Karpas-422 (cell line): ENCODE measurements at regions not wholly inside any gene's neighbourhood (a gene's known extent, or its start where the extent isn't known, plus 50 kb on each side); places are given as distances from the start of the nearest gene placed in this dataset.

Experiments
- DNase-seq: peaks from one replicate; pipeline ENCODE4 v3.0.0-alpha.2; 2015
- H2AFZ ChIP-seq: fragments of 200-600 bp; sonication (generic); 2 replicates; pipeline ENCODE4 v1.6.1; 2014; ENCODE audit warnings: antibody characterized with exemption, low read length, mixed read lengths
- H3K27ac ChIP-seq: fragments of 200-600 bp; sonication (generic); 2 replicates; pipeline ENCODE4 v1.5.1; 2014; ENCODE audit warnings: mild to moderate bottlenecking, low read length, moderate library complexity
- H3K27me3 ChIP-seq: fragments of 200-600 bp; sonication (generic); 2 replicates; pipeline ENCODE4 v1.6.1; 2014; ENCODE audit warnings: low read length, mixed read lengths
- H3K36me3 ChIP-seq: fragments of 200-600 bp; sonication (generic); 2 replicates; pipeline ENCODE4 v1.6.1; 2014; ENCODE audit warnings: low read length, mixed read lengths; ENCODE audit not compliant: insufficient read depth
- H3K4me1 ChIP-seq: fragments of 200-600 bp; sonication (generic); 2 replicates; pipeline ENCODE4 v1.6.1; 2014; ENCODE audit warnings: mild to moderate bottlenecking, low read length, mixed read lengths
- H3K4me2 ChIP-seq: fragments of 200-600 bp; sonication (generic); 2 replicates; pipeline ENCODE4 v1.6.1; 2014; ENCODE audit warnings: low read length, low read depth, mild to moderate bottlenecking; ENCODE audit not compliant: poor library complexity, severe bottlenecking
- H3K4me3 ChIP-seq: fragments of 200-600 bp; sonication (generic); 2 replicates; pipeline ENCODE4 v1.5.1; 2014; ENCODE audit warnings: mild to moderate bottlenecking, antibody characterized with exemption, low read length, mixed read lengths
- H3K79me2 ChIP-seq: fragments of 200-600 bp; sonication (generic); 2 replicates; pipeline ENCODE4 v1.6.1; 2014; ENCODE audit warnings: mild to moderate bottlenecking, low read length, mixed read lengths
- H3K9ac ChIP-seq: fragments of 200-600 bp; sonication (generic); 2 replicates; pipeline ENCODE4 v1.6.0; 2014; ENCODE audit warnings: low read length
- H3K9me2 ChIP-seq: fragments of 200-600 bp; sonication (generic), shearing (Covaris generic); replicated peaks from 2 replicates; pipeline ENCODE4 v1.6.0; 2014; ENCODE audit warnings: mild to moderate bottlenecking, low read length, moderate library complexity; ENCODE audit not compliant: insufficient read depth
- H3K9me3 ChIP-seq: fragments of 300-700, 200-600 bp; sonication (generic); 2 replicates; pipeline ENCODE4 v1.6.1; 2014; ENCODE audit warnings: low read length, mixed read lengths
- H4K20me1 ChIP-seq: fragments of 200-600 bp; sonication (generic); 2 replicates; pipeline ENCODE4 v1.6.1; 2014; ENCODE audit warnings: mild to moderate bottlenecking, antibody characterized with exemption, low read length, low read depth; ENCODE audit not compliant: insufficient read depth

GRCh38 chr14:38790916-38791315, 312.1 kb downstream of the SEC23A start:
- H4K20me1 ChIP-seq, result no peaks in the 10 kb centered on the region
- no peak overlapping the region for H3K4me2 ChIP-seq
- no peaks in the 10 kb centered on the region for H3K4me1 ChIP-seq
- no peaks in the 10 kb centered on the region for H3K36me3 ChIP-seq
- H3K79me2 ChIP-seq, result no peaks in the 10 kb centered on the region
- DNase-seq, result no peak
- no peaks in the 10 kb centered on the region for H3K27me3 ChIP-seq
- H3K9me2 ChIP-seq, result no peaks in the 10 kb centered on the region
- no peaks in the 10 kb centered on the region for H3K9me3 ChIP-seq
- no peak overlapping the region for H3K4me3 ChIP-seq
- no peak overlapping the region for H2AFZ ChIP-seq
- no peak overlapping the region for H3K27ac ChIP-seq
- no peak overlapping the region for H3K9ac ChIP-seq

DNA sequence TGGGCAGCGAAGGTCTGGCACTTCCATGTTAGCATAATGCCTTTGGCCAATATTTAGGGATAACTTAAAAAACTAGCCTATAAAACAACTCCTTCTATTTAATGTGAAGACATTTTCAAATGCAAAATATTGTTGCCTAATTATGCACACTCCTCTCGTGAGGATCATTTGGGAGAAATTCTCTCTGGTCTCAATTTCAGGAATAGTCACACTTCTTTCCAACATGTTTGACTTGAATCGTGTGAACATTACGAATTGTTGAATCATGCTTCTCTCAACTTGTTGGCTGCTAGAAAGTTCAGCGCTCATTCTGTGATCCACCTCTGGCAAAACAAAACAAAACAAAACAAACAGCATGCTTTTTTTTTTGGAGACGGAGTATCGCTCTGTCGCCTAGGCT, 313.2 kb downstream of the SEC23A start:
- no peak for DNase-seq
- no peaks in the 10 kb centered on the region for H3K36me3 ChIP-seq
- no peak overlapping the region for H3K4me2 ChIP-seq
- no peaks in the 10 kb centered on the region for H3K27me3 ChIP-seq
- no peak overlapping the region for H3K27ac ChIP-seq
- H3K9ac ChIP-seq, result no peak overlapping the region
- no peaks in the 10 kb centered on the region for H4K20me1 ChIP-seq
- no peak overlapping the region for H3K4me3 ChIP-seq
- no peaks in the 10 kb centered on the region for H3K9me3 ChIP-seq
- no peaks in the 10 kb centered on the region for H3K79me2 ChIP-seq
- H3K9me2 ChIP-seq, result no peaks in the 10 kb centered on the region
- H2AFZ ChIP-seq, result no peak overlapping the region
- H3K4me1 ChIP-seq, result no peaks in the 10 kb centered on the region

GRCh38 chr14:38788060-38788459, 315.0 kb downstream of the SEC23A start:
- H3K27me3 ChIP-seq, result no peaks in the 10 kb centered on the region
- DNase-seq, result no peak

DNA sequence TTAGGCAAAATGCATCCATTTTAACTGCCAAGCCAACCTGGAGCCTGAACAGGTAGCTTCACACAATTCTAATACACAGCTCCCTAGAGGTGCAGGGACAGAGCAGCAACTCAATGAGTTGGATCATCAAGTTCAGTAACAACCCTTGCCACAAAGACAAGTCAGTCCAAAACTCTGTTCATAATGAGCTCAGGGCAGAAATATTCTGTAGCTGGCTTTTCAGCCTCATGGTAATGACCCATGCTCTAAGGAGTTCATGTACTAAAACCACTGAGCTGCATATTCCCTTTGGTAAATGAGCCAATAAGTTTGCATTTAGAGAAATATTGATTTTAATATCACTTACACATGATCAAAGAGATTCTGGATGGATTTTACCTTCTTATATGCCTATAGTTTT, 316.1 kb downstream of the SEC23A start:
- H3K27ac ChIP-seq, result no peak overlapping the region
- H3K36me3 ChIP-seq, result no peaks in the 10 kb centered on the region
- H3K4me3 ChIP-seq, result no peak overlapping the region
- H3K27me3 ChIP-seq, result 0 out of 2 replicates have a peak, but pooled peaks cover 3% of the 10 kb centered on the region
- H3K79me2 ChIP-seq, result no peaks in the 10 kb centered on the region
- H3K9ac ChIP-seq, result no peak overlapping the region
- no peaks in the 10 kb centered on the region for H3K9me2 ChIP-seq
- H3K4me1 ChIP-seq, result no peaks in the 10 kb centered on the region
- DNase-seq, result no peak
- no peak overlapping the region; the same call in 1 of the 2 replicates for H2AFZ ChIP-seq
- no peak overlapping the region for H3K4me2 ChIP-seq
- no peaks in the 10 kb centered on the region for H4K20me1 ChIP-seq
- H3K9me3 ChIP-seq, result no peaks in the 10 kb centered on the region

More at GRCh38 chr14:38788060-38788459, 315.0 kb downstream of the SEC23A start:
- no peaks in the 10 kb centered on the region for H3K4me1 ChIP-seq
- H4K20me1 ChIP-seq, result no peaks in the 10 kb centered on the region
- no peaks in the 10 kb centered on the region for H3K9me2 ChIP-seq
- no peak overlapping the region for H3K27ac ChIP-seq
- no peaks in the 10 kb centered on the region for H3K36me3 ChIP-seq
- H3K9ac ChIP-seq, result no peak overlapping the region
- H3K4me3 ChIP-seq, result no peak overlapping the region
- H3K79me2 ChIP-seq, result no peaks in the 10 kb centered on the region
- H2AFZ ChIP-seq, result no peak overlapping the region
- no peaks in the 10 kb centered on the region for H3K9me3 ChIP-seq
- H3K4me2 ChIP-seq, result no peak overlapping the region

- Histone ChIP-seq H3K9ac (no peak overlapping the region), H3K79me2 (no peaks in the 10 kb centered on the region), H3K4me2 (no peak overlapping the region), H3K36me3 (no peaks in the 10 kb centered on the region), H3K27me3 (no peaks in the 10 kb centered on the region), H2AFZ (no peak overlapping the region), H3K4me3 (no peak overlapping the region), H3K4me1 (peaks cover 2% of the 10 kb centered on the region; the same call in 1 of the 2 replicates), H3K9me2 (no peaks in the 10 kb centered on the region), H3K9me3 (no peaks in the 10 kb centered on the region), H4K20me1 (no peaks in the 10 kb centered on the region), H3K27ac (no peak overlapping the region)
- DNase-seq, result no peak
These were observed 325.6 kb downstream of the SEC23A start for GRCh38 chr14:38777401-38777800.

- no peak overlapping the region for H3K9ac ChIP-seq
- H3K27me3 ChIP-seq, result no peaks in the 10 kb centered on the region
- no peaks in the 10 kb centered on the region for H4K20me1 ChIP-seq
- H3K27ac ChIP-seq, result no peak overlapping the region
- no peak overlapping the region for H2AFZ ChIP-seq
- H3K4me3 ChIP-seq, result no peak overlapping the region
- H3K9me2 ChIP-seq, result no peaks in the 10 kb centered on the region
- peaks cover 2% of the 10 kb centered on the region; the same call in 1 of the 2 replicates for H3K4me1 ChIP-seq
- H3K4me2 ChIP-seq, result no peak overlapping the region
- H3K79me2 ChIP-seq, result no peaks in the 10 kb centered on the region
- no peaks in the 10 kb centered on the region for H3K36me3 ChIP-seq
- no peak for DNase-seq
- H3K9me3 ChIP-seq, result no peaks in the 10 kb centered on the region
These were observed 327.0 kb downstream of the SEC23A start for GRCh38 chr14:38775986-38776385.

DNA sequence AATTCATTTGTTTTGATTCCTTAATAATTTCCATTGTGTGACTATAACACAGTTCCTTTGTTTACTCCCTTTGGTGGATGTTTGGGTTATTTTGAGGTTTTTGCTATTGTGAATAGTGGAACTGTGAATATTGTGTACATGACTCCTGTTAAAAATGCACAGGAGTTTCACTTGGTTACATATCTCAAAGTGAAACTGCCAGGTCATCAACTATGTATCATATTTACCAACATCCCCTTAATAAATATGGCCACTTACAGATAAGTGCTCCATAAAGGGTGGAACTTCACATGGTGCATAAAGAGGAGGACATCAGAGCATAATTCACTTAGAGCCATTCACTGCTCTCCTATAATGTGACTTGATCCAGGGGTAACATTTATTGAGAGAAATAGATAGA, 328.9 kb downstream of the SEC23A start:
- Histone ChIP-seq H3K36me3 (no peaks in the 10 kb centered on the region), H3K4me1 (peaks cover 2% of the 10 kb centered on the region; the same call in 1 of the 2 replicates)
- no peak for DNase-seq

GRCh38 chr14:38770251-38770650, 332.8 kb downstream of the SEC23A start:
- H2AFZ ChIP-seq, result no peak overlapping the region
- no peak overlapping the region for H3K4me3 ChIP-seq
- no peaks in the 10 kb centered on the region for H3K36me3 ChIP-seq
- no peak for DNase-seq
- H4K20me1 ChIP-seq, result no peaks in the 10 kb centered on the region
- H3K9ac ChIP-seq, result no peak overlapping the region
- H3K27me3 ChIP-seq, result no peaks in the 10 kb centered on the region
- H3K4me1 ChIP-seq, result no peaks in the 10 kb centered on the region
- no peaks in the 10 kb centered on the region for H3K9me2 ChIP-seq
- H3K79me2 ChIP-seq, result no peaks in the 10 kb centered on the region
- H3K9me3 ChIP-seq, result no peaks in the 10 kb centered on the region
- no peak overlapping the region for H3K27ac ChIP-seq
- no peak overlapping the region for H3K4me2 ChIP-seq

More for the DNA sequence above, 328.9 kb downstream of the SEC23A start:
- no peaks in the 10 kb centered on the region for H3K79me2 ChIP-seq
- no peak overlapping the region for H3K4me3 ChIP-seq
- no peaks in the 10 kb centered on the region for H3K9me3 ChIP-seq
- no peak overlapping the region for H3K9ac ChIP-seq
- H3K4me2 ChIP-seq, result no peak overlapping the region
- H3K27me3 ChIP-seq, result no peaks in the 10 kb centered on the region
- no peaks in the 10 kb centered on the region for H4K20me1 ChIP-seq
- no peak overlapping the region for H2AFZ ChIP-seq
- no peaks in the 10 kb centered on the region for H3K9me2 ChIP-seq
- H3K27ac ChIP-seq, result no peak overlapping the region

GRCh38 chr14:38762845-38763244, 340.2 kb downstream of the SEC23A start:
- no peaks in the 10 kb centered on the region for H4K20me1 ChIP-seq
- H3K9ac ChIP-seq, result no peak overlapping the region
- H3K4me1 ChIP-seq, result peaks cover 22% of the 10 kb centered on the region

More at GRCh38 chr14:38762845-38763244, 340.2 kb downstream of the SEC23A start:
- Histone ChIP-seq H3K36me3 (no peaks in the 10 kb centered on the region), H3K4me3 (no peak overlapping the region), H3K27ac (no peak overlapping the region), H3K9me3 (no peaks in the 10 kb centered on the region), H3K4me2 (peak overlapping the region; percentile 17), H3K9me2 (no peaks in the 10 kb centered on the region), H2AFZ (no peak overlapping the region), H3K27me3 (no peaks in the 10 kb centered on the region), H3K79me2 (no peaks in the 10 kb centered on the region)
- DNase-seq, result peak; percentile 63
